Activated CD4-positive, alpha-beta memory T cell treated with anti-CD3 and anti-CD28 coated beads, Interleukin-2, amount 10 ng/mL, durations not matched to agents 7 days and 5 days (primary cell): ENCODE measurements at regions not wholly inside any gene's neighbourhood (a gene's known extent, or its start where the extent isn't known, plus 50 kb on each side); places are given as distances from the start of the nearest gene placed in this dataset.
"Not testable (repeated sequence)": the region's sequence is repeated elsewhere in the genome, so short reads cannot be mapped to it uniquely, and the experiment has no call there.

ENCODE experiments used
- CTCF ChIA-PET: fragments of 350-600 bp; sonication (Branson Sonifier 250); formaldehyde crosslinking; loops from one replicate; lab custom pipeline; 2021; ENCODE audit warnings: antibody characterized with exemption, inconsistent platforms; lab: Charles Lee
- POLR2A ChIA-PET: fragments of 350-600 bp; sonication (Branson Sonifier 250); formaldehyde crosslinking; loops from one replicate; lab custom pipeline; 2021; ENCODE audit warnings: antibody characterized with exemption; lab: Charles Lee
- DNase-seq: peaks from one replicate; pipeline ENCODE4 v3.0.0-alpha.2; 2020
- H3K27ac Mint-ChIP-seq: one replicate; pipeline ENCODE4 v1.8.0; 2021; ENCODE audit warnings: mild to moderate bottlenecking, mixed read lengths
- H3K27me3 Mint-ChIP-seq: one replicate; pipeline ENCODE4 v1.8.0; 2021; ENCODE audit warnings: mixed read lengths
- H3K36me3 Mint-ChIP-seq: one replicate; pipeline ENCODE4 v1.8.0; 2021; ENCODE audit warnings: low read depth, mixed read lengths
- H3K4me1 Mint-ChIP-seq: one replicate; pipeline ENCODE4 v1.8.0; 2021; ENCODE audit warnings: mixed read lengths
- H3K4me3 Mint-ChIP-seq: one replicate; pipeline ENCODE4 v1.8.0; 2021; ENCODE audit warnings: mild to moderate bottlenecking, mixed read lengths
- H3K9me3 Mint-ChIP-seq: one replicate; pipeline ENCODE4 v1.8.0; 2021; ENCODE audit warnings: mixed read lengths

DNA sequence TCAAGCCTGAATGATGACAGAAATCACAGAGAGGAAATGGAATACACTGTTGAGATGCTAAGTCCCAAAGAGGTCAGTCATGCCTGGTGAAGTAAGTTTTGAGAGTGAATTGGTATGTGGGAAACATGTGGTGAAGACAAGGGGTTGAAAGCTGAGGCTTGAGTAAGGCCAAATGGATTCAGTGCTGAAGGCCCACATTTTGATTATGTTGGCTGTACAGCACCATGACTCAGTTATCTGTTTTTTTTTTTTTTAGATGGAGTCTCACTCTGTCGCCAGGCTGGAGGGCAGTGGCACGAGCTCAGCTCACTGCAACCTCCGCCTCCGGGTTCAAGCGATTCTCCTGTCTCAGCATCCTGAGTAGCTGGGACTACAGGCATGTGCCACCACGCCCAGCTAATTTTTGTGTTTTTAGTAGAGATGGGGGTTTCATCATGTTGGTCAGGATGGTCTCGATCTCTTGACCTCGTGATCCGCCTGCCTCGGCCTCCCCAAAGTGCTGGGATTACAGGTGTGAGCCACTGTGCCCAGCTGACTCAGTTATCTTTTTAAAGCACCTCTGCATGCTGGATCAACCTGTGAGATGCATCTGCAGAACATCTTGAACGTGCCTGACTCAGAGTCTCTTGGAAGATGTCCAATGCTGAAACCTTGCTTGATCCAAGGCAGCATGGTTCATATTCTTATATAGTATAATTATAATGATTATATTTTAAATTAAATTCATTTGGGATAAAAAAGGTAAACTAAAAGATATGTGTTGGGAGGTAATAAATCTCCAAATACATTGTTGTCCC, 829.8 kb downstream of the TNS3 start:
- H3K4me1 Mint-ChIP-seq, H3K36me3 Mint-ChIP-seq, DNase-seq, H3K27ac Mint-ChIP-seq, H3K27me3 Mint-ChIP-seq, H3K4me3 Mint-ChIP-seq, H3K9me3 Mint-ChIP-seq, POLR2A ChIA-PET, CTCF ChIA-PET: not testable (repeated sequence)

DNA sequence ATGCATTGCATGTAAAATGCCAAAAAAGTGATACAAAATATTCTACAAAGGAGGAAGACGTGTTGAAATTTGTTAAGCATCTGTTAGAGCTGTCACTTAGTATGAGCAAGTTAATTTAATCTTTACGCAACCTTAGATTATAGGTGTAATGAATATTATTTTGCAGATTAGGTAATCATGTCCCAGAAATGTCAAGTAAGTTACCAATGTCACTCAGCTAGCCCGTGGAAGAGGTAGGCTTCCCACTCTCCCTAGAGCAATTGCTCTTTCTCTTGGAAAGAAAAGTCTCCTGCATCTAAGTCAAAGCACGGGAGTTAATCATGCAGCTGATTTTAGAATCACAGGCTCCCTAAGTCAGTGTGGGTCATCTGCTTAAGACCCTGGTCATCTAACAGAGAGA, 830.4 kb upstream of the IGFBP3 start:
- no peaks in the 10 kb centered on the region for H3K27me3 Mint-ChIP-seq
- H3K36me3 Mint-ChIP-seq, result no peaks in the 10 kb centered on the region
- H3K4me1 Mint-ChIP-seq, result no peaks in the 10 kb centered on the region
- no peak for DNase-seq
- H3K9me3 Mint-ChIP-seq, result peaks cover 3% of the 10 kb centered on the region
- no peak overlapping the region for H3K27ac Mint-ChIP-seq
- ChIA-PET POLR2A (no interaction called here), CTCF (no interaction called here)
- H3K4me3 Mint-ChIP-seq, result no peak overlapping the region

DNA sequence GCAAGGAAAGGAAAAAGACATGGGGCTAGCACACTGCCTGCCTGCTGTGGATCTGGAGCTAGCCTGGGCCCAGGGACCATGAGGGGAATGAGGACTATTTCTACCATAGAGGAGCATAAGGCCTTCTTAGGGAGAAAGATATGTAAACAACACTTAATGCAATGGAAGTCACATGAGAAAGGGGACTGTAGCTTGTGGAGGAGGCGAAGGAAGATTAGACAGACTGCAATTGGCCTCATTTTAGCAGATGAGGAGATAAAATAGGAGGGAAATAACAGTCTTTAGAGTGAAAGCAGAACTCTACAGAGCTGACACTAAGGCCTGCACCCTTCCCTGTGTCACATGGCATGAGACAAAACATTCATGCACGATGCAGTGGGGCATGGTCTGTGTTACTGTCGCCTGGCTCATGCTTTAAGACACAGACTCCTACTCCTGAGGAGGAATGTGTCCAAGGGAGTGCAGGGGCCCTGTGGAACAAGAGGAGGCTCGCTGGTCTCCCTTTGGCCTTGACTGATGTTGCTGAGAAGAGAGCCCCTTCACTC, 829.3 kb upstream of the IGFBP3 start:
- ChIA-PET CTCF (no interaction called here), POLR2A (no interaction called here)
- H3K27ac Mint-ChIP-seq, result no peak overlapping the region
- no peak overlapping the region for H3K4me3 Mint-ChIP-seq
- H3K36me3 Mint-ChIP-seq, result no peaks in the 10 kb centered on the region
- H3K27me3 Mint-ChIP-seq, result no peaks in the 10 kb centered on the region
- no peak for DNase-seq
- no peaks in the 10 kb centered on the region for H3K4me1 Mint-ChIP-seq
- H3K9me3 Mint-ChIP-seq, result peaks cover 3% of the 10 kb centered on the region

DNA sequence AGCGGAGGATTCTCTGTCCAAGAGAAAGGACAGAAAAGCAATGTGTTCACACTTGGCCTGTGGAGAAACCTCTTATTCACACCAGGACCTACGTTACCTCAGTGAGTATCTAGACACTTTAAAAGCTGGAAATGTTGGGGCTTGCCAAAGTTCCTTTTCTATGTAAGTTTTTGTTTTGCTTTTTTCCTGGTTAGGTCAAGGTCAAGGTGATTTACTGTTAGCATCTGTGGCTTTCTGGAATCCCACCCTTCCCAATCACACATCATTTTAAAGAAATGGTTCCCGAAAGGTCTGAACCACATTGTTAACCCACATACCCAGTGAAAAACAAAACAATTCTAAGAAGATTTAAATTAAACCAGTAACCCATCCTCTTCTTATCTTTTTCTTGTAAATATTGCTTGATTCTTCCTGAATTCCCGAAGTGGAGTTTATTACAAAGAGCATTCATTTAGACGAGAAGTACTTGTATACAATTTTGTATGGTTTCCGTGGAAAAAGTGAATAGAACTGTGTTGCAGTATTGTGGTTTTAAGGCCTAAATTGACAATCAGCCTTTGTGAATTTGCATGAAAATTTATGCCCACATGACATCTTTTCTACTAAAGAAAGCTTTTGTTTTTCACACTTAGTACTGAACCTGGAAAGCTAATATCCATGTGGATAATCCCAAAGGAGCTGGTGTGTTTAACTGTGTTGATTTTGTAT, 827.0 kb upstream of the IGFBP3 start:
- H3K27ac Mint-ChIP-seq, result no peak overlapping the region
- H3K36me3 Mint-ChIP-seq, result no peaks in the 10 kb centered on the region
- CTCF ChIA-PET, result no interaction called here
- no peak for DNase-seq
- no peaks in the 10 kb centered on the region for H3K4me1 Mint-ChIP-seq
- H3K9me3 Mint-ChIP-seq, result no peaks in the 10 kb centered on the region
- H3K4me3 Mint-ChIP-seq, result no peak overlapping the region
- H3K27me3 Mint-ChIP-seq, result no peaks in the 10 kb centered on the region
- POLR2A ChIA-PET, result no interaction called here

DNA sequence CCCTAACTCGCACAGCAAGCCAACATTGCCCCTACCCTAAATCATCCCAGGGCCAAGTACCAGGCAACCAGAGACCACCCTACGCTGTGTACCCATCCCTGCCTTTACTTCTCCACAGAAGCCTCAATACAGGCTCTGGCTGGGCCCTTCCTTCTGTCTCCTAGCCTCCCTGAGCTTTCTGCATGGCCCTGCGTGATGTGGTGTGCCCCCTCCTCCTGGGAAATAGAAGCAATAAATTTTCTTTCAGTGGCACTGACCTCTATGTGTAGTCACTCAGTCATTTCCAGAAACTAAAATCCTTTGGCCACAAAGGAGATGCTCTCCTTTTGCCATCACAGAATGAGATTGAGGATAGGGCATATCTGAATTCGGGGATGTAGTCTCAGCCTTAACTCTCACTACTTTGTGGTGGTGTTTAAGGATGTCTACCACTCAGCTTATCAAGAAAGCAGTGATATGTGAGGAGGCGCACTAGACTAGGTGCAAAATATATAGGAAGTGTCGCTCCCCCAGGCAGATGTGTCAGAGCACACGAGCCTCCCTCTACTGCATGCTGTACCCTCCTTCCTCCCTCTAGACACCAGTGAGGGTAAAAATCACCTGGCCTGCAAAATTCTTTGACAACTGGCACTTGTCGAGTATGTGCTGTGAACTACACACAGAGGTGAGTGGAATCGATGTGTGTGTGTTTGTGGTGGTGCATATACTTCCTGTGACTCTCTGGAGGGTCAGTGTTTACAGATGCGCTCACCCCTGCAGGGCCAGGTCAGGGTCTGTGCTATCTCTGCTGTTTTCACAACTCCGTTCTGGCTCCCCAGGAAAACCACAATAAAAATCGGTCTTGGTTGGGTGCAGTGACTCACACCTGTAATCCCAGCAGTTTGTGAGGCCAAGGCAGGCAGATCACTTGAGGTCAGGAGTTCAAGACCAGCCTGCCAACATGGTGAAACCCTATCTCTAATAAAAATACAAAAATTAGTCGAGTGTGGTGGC, 825.9 kb upstream of the IGFBP3 start:
- Mint-ChIP-seq H3K36me3 (no peaks in the 10 kb centered on the region), H3K4me3 (no peak overlapping the region), H3K4me1 (no peaks in the 10 kb centered on the region), H3K9me3 (no peaks in the 10 kb centered on the region), H3K27ac (no peak overlapping the region), H3K27me3 (no peaks in the 10 kb centered on the region)
- POLR2A ChIA-PET, result no interaction called here
- CTCF ChIA-PET, result no interaction called here
- no peak for DNase-seq

DNA sequence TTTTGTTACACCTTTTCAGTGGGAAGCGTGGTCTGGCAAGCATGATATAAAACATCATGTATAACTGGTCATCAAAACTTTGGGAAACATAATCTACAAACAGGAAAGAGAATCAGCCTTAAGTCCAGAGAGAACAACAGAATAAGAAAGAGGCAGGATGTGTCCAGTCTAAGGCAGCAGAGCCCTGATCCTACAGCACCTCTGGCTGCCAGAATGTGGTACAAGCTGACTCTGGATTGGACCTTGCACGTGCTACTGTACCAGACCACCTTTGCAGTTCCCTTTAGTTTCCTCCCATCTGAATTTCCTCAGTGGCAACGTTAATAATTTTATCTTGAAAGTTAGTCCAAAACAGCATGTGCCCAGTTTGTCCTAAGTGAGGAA, 824.6 kb upstream of the IGFBP3 start:
- Mint-ChIP-seq H3K4me3 (no peak overlapping the region), H3K27me3 (no peaks in the 10 kb centered on the region), H3K27ac (no peak overlapping the region), H3K9me3 (no peaks in the 10 kb centered on the region), H3K4me1 (no peaks in the 10 kb centered on the region), H3K36me3 (no peaks in the 10 kb centered on the region)
- ChIA-PET CTCF (no interaction called here), POLR2A (no interaction called here)
- no peak for DNase-seq

DNA sequence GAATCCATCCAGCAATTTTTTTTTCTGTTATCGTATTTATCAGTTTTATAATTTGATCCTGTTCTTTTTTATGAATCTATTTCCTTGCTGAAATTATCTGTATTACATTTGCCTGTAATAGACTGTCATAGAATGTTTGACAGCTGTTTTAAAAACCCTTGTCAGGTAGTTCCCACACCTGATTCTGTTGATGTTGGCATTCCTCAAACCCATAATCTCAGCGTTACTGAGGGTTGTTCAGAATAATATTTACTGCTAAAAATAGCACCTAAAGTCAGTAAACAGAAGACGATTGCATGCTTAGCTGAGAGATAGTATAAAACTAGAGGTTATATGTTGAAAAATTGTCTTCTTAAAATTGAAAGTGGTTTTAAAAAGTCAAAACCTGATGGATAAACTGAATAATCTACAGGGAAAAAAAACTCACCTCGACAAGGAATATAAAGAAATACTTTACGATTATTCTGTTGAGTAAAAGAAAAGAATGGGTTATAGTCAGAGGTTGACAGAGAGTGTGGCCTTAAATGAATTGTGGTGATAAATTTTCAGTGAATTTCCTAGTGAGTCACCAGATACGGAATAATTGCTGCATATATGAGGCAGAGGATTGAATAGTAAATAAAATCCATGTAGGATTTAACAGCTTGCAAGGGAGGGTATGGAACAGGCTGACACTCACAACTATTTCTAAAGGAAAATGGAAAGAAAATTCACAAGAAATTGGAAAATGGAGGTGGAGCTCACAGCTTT, 824.1 kb upstream of the IGFBP3 start:
- Mint-ChIP-seq H3K4me1 (no peaks in the 10 kb centered on the region), H3K36me3 (no peaks in the 10 kb centered on the region), H3K9me3 (no peaks in the 10 kb centered on the region), H3K27ac (no peak overlapping the region), H3K27me3 (no peaks in the 10 kb centered on the region), H3K4me3 (no peak overlapping the region)
- CTCF ChIA-PET, result no interaction called here
- POLR2A ChIA-PET, result no interaction called here
- DNase-seq, result no peak

DNA sequence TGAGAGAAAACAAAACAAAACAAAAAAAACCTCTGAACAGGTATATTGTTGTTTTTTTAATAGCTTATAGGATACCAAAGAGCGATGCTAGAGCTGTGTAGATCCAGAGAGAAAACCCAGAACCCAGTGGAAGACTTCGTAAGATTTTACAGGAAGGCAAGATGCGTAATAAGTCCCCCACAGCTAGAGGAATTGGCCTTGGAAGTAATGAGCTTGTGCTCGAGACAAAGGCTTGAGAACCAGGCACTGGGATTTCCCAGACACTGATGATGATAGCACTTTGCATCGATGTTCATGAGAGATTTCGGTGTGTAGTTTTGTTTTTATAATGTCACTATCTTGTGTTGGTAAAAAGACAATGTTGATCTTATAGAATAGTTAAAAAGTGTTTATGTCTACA, 821.5 kb upstream of the IGFBP3 start:
- Mint-ChIP-seq H3K4me3 (no peak overlapping the region), H3K27ac (no peak overlapping the region), H3K36me3 (no peaks in the 10 kb centered on the region), H3K9me3 (no peaks in the 10 kb centered on the region), H3K27me3 (no peaks in the 10 kb centered on the region), H3K4me1 (no peaks in the 10 kb centered on the region)
- ChIA-PET CTCF (no interaction called here), POLR2A (no interaction called here)
- DNase-seq, result no peak

DNA sequence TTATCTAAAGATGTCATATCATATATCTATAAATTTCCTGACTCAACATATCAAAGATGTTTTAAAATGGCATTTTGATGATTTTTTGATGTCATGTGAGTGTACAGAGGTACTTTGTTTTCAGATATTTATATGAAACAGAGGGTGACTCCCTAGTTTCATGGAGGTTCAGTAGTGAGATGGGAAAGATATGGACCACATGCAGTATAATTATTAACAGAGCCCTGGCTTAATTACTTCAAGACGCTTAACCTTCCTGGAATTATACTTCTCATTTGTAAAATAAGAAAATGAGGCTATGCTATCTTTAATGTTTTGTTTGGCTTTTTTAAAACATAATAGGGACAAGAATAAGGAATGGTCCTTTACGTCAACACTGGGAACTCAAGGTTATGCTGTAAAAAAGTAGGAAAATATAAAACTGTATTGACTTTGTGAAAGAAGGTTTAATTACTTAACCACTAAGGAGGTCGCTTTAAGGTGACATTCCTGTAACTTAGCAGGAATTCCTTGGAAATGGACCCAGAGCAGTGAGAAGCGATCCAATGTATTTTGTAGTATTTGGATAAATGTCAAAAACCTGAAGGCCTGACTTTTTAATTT, 821.0 kb upstream of the IGFBP3 start:
- DNase-seq, result no peak
- Mint-ChIP-seq H3K27me3 (no peaks in the 10 kb centered on the region), H3K4me1 (no peaks in the 10 kb centered on the region), H3K4me3 (no peak overlapping the region), H3K36me3 (no peaks in the 10 kb centered on the region), H3K9me3 (no peaks in the 10 kb centered on the region), H3K27ac (no peak overlapping the region)
- ChIA-PET POLR2A (no interaction called here), CTCF (no interaction called here)

DNA sequence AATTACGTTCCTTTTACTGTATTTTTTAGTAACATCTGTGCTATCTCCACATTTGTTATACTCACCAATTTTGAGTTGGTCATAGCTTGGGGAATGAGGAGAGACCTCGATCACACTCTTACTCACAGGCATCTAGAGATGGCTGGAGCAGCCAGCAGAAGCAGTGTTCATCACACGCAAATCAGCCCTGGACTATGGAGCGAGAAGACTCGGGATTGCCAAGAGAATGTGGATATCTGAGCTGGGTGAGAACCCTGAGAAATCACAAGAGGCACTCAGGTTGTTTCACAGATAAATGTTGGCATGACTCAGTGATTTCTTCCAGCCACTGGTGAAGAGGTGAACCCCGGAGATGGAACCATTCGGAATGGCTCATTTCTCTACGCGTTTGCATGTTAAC, 820.1 kb upstream of the IGFBP3 start:
- H3K36me3 Mint-ChIP-seq, result no peaks in the 10 kb centered on the region
- H3K27me3 Mint-ChIP-seq, result no peaks in the 10 kb centered on the region
- H3K9me3 Mint-ChIP-seq, result no peaks in the 10 kb centered on the region
- no peak for DNase-seq
- no peaks in the 10 kb centered on the region for H3K4me1 Mint-ChIP-seq
- H3K4me3 Mint-ChIP-seq, result no peak overlapping the region
- no peak overlapping the region for H3K27ac Mint-ChIP-seq
- ChIA-PET POLR2A (no interaction called here), CTCF (no interaction called here)

DNA sequence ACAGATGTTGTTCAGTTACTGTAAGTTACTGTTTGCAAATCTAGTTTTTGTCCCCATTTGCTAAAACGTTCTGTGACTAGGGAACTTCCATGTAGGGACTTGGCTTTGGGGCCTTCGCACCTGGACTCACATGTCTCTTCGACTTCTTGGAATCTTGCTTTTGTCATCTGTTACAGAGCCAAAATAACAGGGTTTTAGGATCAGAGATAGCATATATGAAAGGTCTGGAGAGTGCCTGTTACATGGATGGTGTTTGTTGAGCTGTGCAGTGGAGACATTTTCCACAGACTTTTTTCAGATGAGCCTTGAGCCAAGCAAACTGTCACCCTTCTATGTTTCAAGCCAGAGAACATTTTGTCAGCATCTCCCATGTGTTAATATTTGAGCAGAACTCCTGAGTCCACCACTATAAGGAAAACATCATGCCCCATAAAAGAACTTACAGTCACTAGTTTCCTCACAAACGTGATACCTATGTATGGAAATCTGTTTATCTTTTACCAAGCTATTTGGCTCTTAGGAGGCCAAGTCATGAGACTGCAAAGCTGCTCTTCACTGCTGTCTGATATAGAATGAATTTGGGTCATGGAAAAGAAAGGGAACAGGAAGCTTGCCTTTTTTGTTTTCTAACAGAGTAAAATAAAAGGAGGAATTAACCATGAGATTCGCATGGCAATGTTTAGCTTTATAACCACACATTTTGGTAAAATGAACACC, 818.6 kb upstream of the IGFBP3 start:
- no peak overlapping the region for H3K4me3 Mint-ChIP-seq
- CTCF ChIA-PET, result no interaction called here
- no peaks in the 10 kb centered on the region for H3K36me3 Mint-ChIP-seq
- no peak for DNase-seq
- POLR2A ChIA-PET, result no interaction called here
- H3K27me3 Mint-ChIP-seq, result no peaks in the 10 kb centered on the region
- no peaks in the 10 kb centered on the region for H3K4me1 Mint-ChIP-seq
- H3K27ac Mint-ChIP-seq, result no peak overlapping the region
- no peaks in the 10 kb centered on the region for H3K9me3 Mint-ChIP-seq

DNA sequence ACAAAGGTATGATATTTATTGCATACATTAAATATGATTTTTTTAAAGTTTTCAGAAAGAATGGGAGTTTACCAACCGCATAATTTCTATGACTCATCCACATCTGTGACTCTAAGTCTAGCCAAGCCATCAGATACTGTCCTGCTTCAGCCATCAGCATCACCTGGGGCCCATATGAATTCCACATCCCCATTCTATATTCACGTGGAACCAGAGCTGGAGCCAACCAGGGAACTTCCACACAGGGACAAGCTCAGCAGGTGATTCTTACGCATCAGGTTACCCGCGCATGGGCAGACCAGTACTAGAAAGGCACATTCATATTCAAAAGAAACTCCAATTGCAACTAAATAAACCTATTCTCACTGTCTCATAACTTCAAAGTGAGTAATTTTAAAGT, 817.7 kb upstream of the IGFBP3 start:
- CTCF ChIA-PET, result no interaction called here
- POLR2A ChIA-PET, result no interaction called here
- no peaks in the 10 kb centered on the region for H3K27me3 Mint-ChIP-seq

More for the DNA sequence above, 817.7 kb upstream of the IGFBP3 start:
- no peak for DNase-seq
- Mint-ChIP-seq H3K4me1 (no peaks in the 10 kb centered on the region), H3K9me3 (peaks cover 4% of the 10 kb centered on the region), H3K36me3 (no peaks in the 10 kb centered on the region), H3K4me3 (no peak overlapping the region), H3K27ac (no peak overlapping the region)
